Neuronal stem cell (in vitro differentiated cells): ENCODE measurements at regions not wholly inside any gene's neighbourhood (a gene's known extent, or its start where the extent isn't known, plus 50 kb on each side); places are given as distances from the start of the nearest gene placed in this dataset.
A peak's percentile ranks its signal among the peaks of the same experiment; 100 is the strongest.

Source experiments
- DNase-seq: peaks from one replicate; pipeline ENCODE4 v3.0.0-alpha.2; 2013; ENCODE audit warnings: low spot score
- H2AFZ ChIP-seq: one replicate; pipeline ENCODE4 v1.6.1; 2013; ENCODE audit warnings: mild to moderate bottlenecking, low read length, inconsistent platforms
- H2AK5ac ChIP-seq: 2 replicates; pipeline ENCODE4 v1.6.1; 2013; ENCODE audit warnings: low read depth, mild to moderate bottlenecking, inconsistent platforms, low read length, moderate library complexity, mixed read lengths
- H2BK120ac ChIP-seq: 2 replicates; pipeline ENCODE4 v1.6.1; 2013; ENCODE audit warnings: low read depth, mild to moderate bottlenecking, inconsistent platforms, low read length, moderate library complexity, mixed read lengths
- H2BK12ac ChIP-seq: one replicate; pipeline ENCODE4 v1.6.1; 2013; ENCODE audit warnings: low read length, inconsistent platforms
- H2BK15ac ChIP-seq: 2 replicates; pipeline ENCODE4 v1.6.1; 2013; ENCODE audit warnings: mild to moderate bottlenecking, low read length, inconsistent platforms, mixed read lengths
- H2BK5ac ChIP-seq: one replicate; pipeline ENCODE4 v1.6.1; 2013; ENCODE audit warnings: inconsistent platforms, mild to moderate bottlenecking, low read length, moderate library complexity
- H3K14ac ChIP-seq: one replicate; pipeline ENCODE4 v1.6.1; 2013; ENCODE audit warnings: low read length, inconsistent platforms
- H3K18ac ChIP-seq: 2 replicates; pipeline ENCODE4 v1.6.1; 2013; ENCODE audit warnings: low read length, inconsistent platforms
- H3K23ac ChIP-seq: 2 replicates; pipeline ENCODE4 v1.6.1; 2013; ENCODE audit warnings: low read depth, mild to moderate bottlenecking, mixed read lengths, low read length, inconsistent platforms; ENCODE audit not compliant: poor library complexity
- H3K27ac ChIP-seq: replicated peaks from 3 replicates; pipeline ENCODE4 v1.5.1; 2013; ENCODE audit warnings: low read length, inconsistent platforms
- H3K27me3 ChIP-seq, 3 experiments: 2 replicates each; pipeline ENCODE4 v1.6.1; 2013; ENCODE audit warnings: low read length in 3 of 3, mild to moderate bottlenecking in 2 of 3, inconsistent platforms in 1 of 3, low read depth in 1 of 3, mixed read lengths in 1 of 3, moderate library complexity in 1 of 3; ENCODE audit not compliant: control insufficient read depth in 3 of 3, insufficient read depth in 3 of 3
- H3K36me3 ChIP-seq, 2 donors: replicated peaks in 1 of 2; 2 replicates each; pipeline ENCODE4 v1.6.1; 2013; ENCODE audit warnings: low read length in 2 of 2; ENCODE audit not compliant: control insufficient read depth in 2 of 2, insufficient read depth in 2 of 2
- H3K4ac ChIP-seq: 2 replicates; pipeline ENCODE4 v1.6.1; 2013; ENCODE audit warnings: inconsistent platforms, mild to moderate bottlenecking, low read length, moderate library complexity
- H3K4me1 ChIP-seq, 2 donors: 1 replicate in 1 of 2; 2 replicates in 1 of 2; pipeline ENCODE4 v1.6.1; 2013; ENCODE audit warnings: low read length in 2 of 2, low read depth in 1 of 2; ENCODE audit not compliant: control insufficient read depth in 2 of 2, insufficient read depth in 1 of 2
- H3K4me2 ChIP-seq: one replicate; pipeline ENCODE4 v1.6.1; 2013; ENCODE audit warnings: mild to moderate bottlenecking, low read length, inconsistent platforms; ENCODE audit not compliant: insufficient read depth, poor library complexity, severe bottlenecking
- H3K4me3 ChIP-seq, 2 donors: 2 replicates each; pipeline ENCODE4 v1.5.1; 2013; ENCODE audit warnings: low read length in 2 of 2, mild to moderate bottlenecking in 2 of 2, inconsistent platforms in 1 of 2, moderate library complexity in 1 of 2
- H3K79me1 ChIP-seq: one replicate; pipeline ENCODE4 v1.6.1; 2013; ENCODE audit warnings: low read depth, mild to moderate bottlenecking, inconsistent platforms, low read length, moderate library complexity
- H3K9ac ChIP-seq: one replicate; pipeline ENCODE4 v1.6.1; 2013; ENCODE audit warnings: mild to moderate bottlenecking, low read depth, low read length, inconsistent platforms; ENCODE audit not compliant: poor library complexity
- H3K9me3 ChIP-seq, 2 donors: replicated peaks in 1 of 2; 2 replicates each; pipeline versions ENCODE3 to v1.6.1; 2013; ENCODE audit warnings: low read length in 2 of 2, mild to moderate bottlenecking in 2 of 2, inconsistent platforms in 1 of 2, low read depth in 1 of 2, mixed read lengths in 1 of 2, moderate library complexity in 1 of 2; ENCODE audit not compliant: control insufficient read depth in 2 of 2, insufficient read depth in 1 of 2
- H4K8ac ChIP-seq: one replicate; pipeline ENCODE4 v1.6.1; 2013; ENCODE audit warnings: low read depth, mild to moderate bottlenecking, inconsistent platforms, low read length, moderate library complexity
- H4K91ac ChIP-seq: one replicate; pipeline ENCODE4 v1.6.1; 2013; ENCODE audit warnings: low read length, low read depth, mild to moderate bottlenecking, inconsistent platforms; ENCODE audit not compliant: poor library complexity
- WGBS, 2 donors: extraction: QIAGEN DNeasy Blood & Tissue Kit; methylation state at CpG; one replicate each; pipeline ENCODE4 v1.1.7; 2013; ENCODE audit warnings: missing lambda C conversion rate in 2 of 2, mixed read lengths in 1 of 2; ENCODE audit not compliant: insufficient read length in 2 of 2, insufficient replicate concordance in 1 of 2; ENCODE audit errors: extremely low coverage in 2 of 2; 5-methylcytosine and 5-hydroxymethylcytosine counted together

DNA sequence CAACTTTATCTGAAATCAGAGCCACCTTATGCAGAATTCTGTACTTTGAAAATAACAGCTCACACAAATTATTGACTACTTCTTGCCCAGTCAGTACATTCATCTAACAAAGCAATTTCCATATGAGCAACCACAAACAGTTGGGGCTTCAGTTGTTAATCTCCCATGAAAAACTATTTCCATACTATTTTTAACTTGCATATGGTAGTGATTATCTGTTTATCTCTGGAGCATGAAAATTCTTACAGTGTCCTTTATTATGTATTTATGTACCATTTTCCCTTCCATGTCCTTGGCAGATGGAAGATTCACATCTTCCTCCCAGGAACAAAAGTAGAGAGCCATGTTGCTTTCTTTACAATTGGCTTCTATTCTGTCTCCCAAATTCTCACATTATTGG, 285.7 kb downstream of the CRPPA start:
- Histone ChIP-seq H3K79me1 (no peaks in the 10 kb centered on the region), H3K9me3 (no peaks in the 10 kb centered on the region), H2AK5ac (no peak overlapping the region), H3K4me2 (no peak overlapping the region), H4K8ac (no peak overlapping the region), H3K4me3 (no peak overlapping the region), H2BK12ac (no peak overlapping the region), H3K27me3 (no peaks in the 10 kb centered on the region), H2BK15ac (no peak overlapping the region), H2BK5ac (no peak overlapping the region), H3K4ac (no peak overlapping the region), H4K91ac (no peak overlapping the region), H3K27ac (no peak overlapping the region), H3K23ac (no peak overlapping the region), H3K18ac (no peak overlapping the region), H3K36me3 (no peaks in the 10 kb centered on the region), H3K9ac (no peak overlapping the region), H3K14ac (no peak overlapping the region), H2AFZ (no peak overlapping the region), H2BK120ac (no peak overlapping the region), H3K4me1 (no peaks in the 10 kb centered on the region)
- DNase-seq = no peak

GRCh38 chr7:16130111-16131110, 290.9 kb downstream of the CRPPA start:
- Histone ChIP-seq H3K27ac (no peak overlapping the region), H3K9ac (no peak overlapping the region), H3K14ac (no peak overlapping the region), H2BK12ac (no peak overlapping the region), H3K27me3 (no peaks in the 10 kb centered on the region), H3K9me3 (peaks cover 1 to 8% of the 10 kb centered on the region in 2 donors), H3K4me3 (no peak overlapping the region), H2AK5ac (no peak overlapping the region), H2BK15ac (no peak overlapping the region), H3K23ac (no peak overlapping the region), H4K91ac (no peak overlapping the region), H4K8ac (no peak overlapping the region), H2BK5ac (no peak overlapping the region), H3K36me3 (no peaks in the 10 kb centered on the region), H3K18ac (no peak overlapping the region), H3K4me1 (peaks cover 2 to 5% of the 10 kb centered on the region in 2 donors), H3K4ac (no peak overlapping the region), H3K79me1 (no peaks in the 10 kb centered on the region), H2BK120ac (no peak overlapping the region), H2AFZ (no peak overlapping the region), H3K4me2 (no peak overlapping the region)
- no peak for DNase-seq
- no CpG with 5 or more reads among the region's 1 CpG for WGBS, 2 donors

- Histone ChIP-seq H3K18ac (no peak overlapping the region), H2BK15ac (no peak overlapping the region), H4K8ac (no peak overlapping the region), H3K23ac (no peak overlapping the region), H3K36me3 (no peaks in the 10 kb centered on the region), H3K9ac (no peak overlapping the region), H3K14ac (no peak overlapping the region), H2AK5ac (no peak overlapping the region), H3K4ac (no peak overlapping the region), H2AFZ (peak overlapping the region; percentile 12), H3K4me2 (no peak overlapping the region), H3K27me3 (no peaks in the 10 kb centered on the region), H3K27ac (no peak overlapping the region), H4K91ac (no peak overlapping the region), H3K9me3 (peaks cover 1 to 8% of the 10 kb centered on the region in 2 donors), H2BK12ac (no peak overlapping the region), H3K4me3 (no peak overlapping the region), H2BK5ac (no peak overlapping the region), H3K4me1 (peaks cover 2 to 5% of the 10 kb centered on the region in 2 donors), H3K79me1 (no peaks in the 10 kb centered on the region), H2BK120ac (no peak overlapping the region)
- no CpG with 5 or more reads among the region's 4 CpGs for WGBS, 2 donors
- DNase-seq = no peak
Measured at GRCh38 chr7:16129431-16130110, 291.8 kb downstream of the CRPPA start.

- H2BK12ac ChIP-seq = no peak overlapping the region
- no peak overlapping the region for H2BK5ac ChIP-seq
- H4K8ac ChIP-seq = no peak overlapping the region
- no peak overlapping the region for H2AK5ac ChIP-seq
- H3K9me3 ChIP-seq = peaks cover 1 to 8% of the 10 kb centered on the region in 2 donors
- H2AFZ ChIP-seq = no peak overlapping the region
- no peaks in the 10 kb centered on the region for H3K79me1 ChIP-seq
- H3K27me3 ChIP-seq = no peaks in the 10 kb centered on the region
- H3K4me2 ChIP-seq = no peak overlapping the region
- WGBS, 2 donors = no CpG with 5 or more reads among the region's 4 CpGs
- no peak overlapping the region for H3K23ac ChIP-seq
- H3K9ac ChIP-seq = no peak overlapping the region
- no peak overlapping the region for H3K4me3 ChIP-seq
- H2BK15ac ChIP-seq = no peak overlapping the region
- H3K27ac ChIP-seq = no peak overlapping the region
- no peak overlapping the region for H2BK120ac ChIP-seq
- no peaks in the 10 kb centered on the region for H3K36me3 ChIP-seq
- no peak for DNase-seq
- no peak overlapping the region for H3K18ac ChIP-seq
- peaks cover 0 to 4% of the 10 kb centered on the region in 2 donors for H3K4me1 ChIP-seq
- H3K4ac ChIP-seq = no peak overlapping the region
- H3K14ac ChIP-seq = no peak overlapping the region
- no peak overlapping the region for H4K91ac ChIP-seq
Measured at GRCh38 chr7:16123117-16123770, 298.1 kb downstream of the CRPPA start.
